IMR-90 (cell line): ENCODE measurements at regions not wholly inside any gene's neighbourhood (a gene's known extent, or its start where the extent isn't known, plus 50 kb on each side); places are given as distances from the start of the nearest gene placed in this dataset.

Source experiments
- ATAC-seq: fragments of 200-7000 bp; cut with Tn5 transposase; 2 replicates; pipeline ENCODE4 v1.9.1; 2020; ENCODE audit warnings: low read depth, mild to moderate bottlenecking, moderate library complexity
- BruUV-seq: library from RNA; stranded (reverse); fragments of 400-500 nt; replicated peaks from 2 replicates; lab custom pipeline; 2021; lab: Mats Ljungman, UMichigan
- CTCF ChIA-PET: fragments of 300-600 bp; formaldehyde crosslinking; extraction: SDS; loops from one replicate; lab custom pipeline; 2021; ENCODE audit warnings: antibody characterized with exemption; lab: Yijun Ruan, JAX
- POLR2A ChIA-PET: fragments of 300-600 bp; sonication (Branson Sonifier 250); formaldehyde crosslinking; loops from one replicate; lab custom pipeline; 2022; ENCODE audit warnings: antibody characterized with exemption; ENCODE audit not compliant: unreplicated experiment; lab: Charles Lee
- DNase-seq: peaks from one replicate; pipeline ENCODE4 v3.0.0; 2013
- H2AFZ ChIP-seq: replicated peaks from 2 replicates; pipeline ENCODE3; 2013; ENCODE audit warnings: low read length, mild to moderate bottlenecking; ENCODE audit not compliant: poor library complexity
- H2AK5ac ChIP-seq: 2 replicates; pipeline ENCODE4 v1.6.1; 2013; ENCODE audit warnings: low read depth, low read length, inconsistent platforms
- H2AK9ac ChIP-seq: replicated peaks from 2 replicates; pipeline ENCODE3; 2013; ENCODE audit warnings: mild to moderate bottlenecking, low read depth, low read length, moderate library complexity; ENCODE audit not compliant: poor library complexity
- H2BK120ac ChIP-seq: 2 replicates; pipeline ENCODE4 v1.6.1; 2013; ENCODE audit warnings: low read depth, low read length, inconsistent platforms
- H2BK15ac ChIP-seq: 3 replicates; pipeline ENCODE4 v1.6.1; 2013; ENCODE audit warnings: low read depth, low read length, inconsistent platforms
- H2BK20ac ChIP-seq: 2 replicates; pipeline ENCODE4 v1.6.1; 2013; ENCODE audit warnings: low read depth, mild to moderate bottlenecking, inconsistent platforms, low read length, moderate library complexity
- H2BK5ac ChIP-seq: 2 replicates; pipeline ENCODE4 v1.6.1; 2013; ENCODE audit warnings: mild to moderate bottlenecking, low read depth, low read length, inconsistent platforms; ENCODE audit not compliant: poor library complexity, severe bottlenecking
- H3K14ac ChIP-seq: replicated peaks from 2 replicates; pipeline ENCODE4 v1.6.1; 2013; ENCODE audit warnings: low read depth, low read length, inconsistent platforms
- H3K18ac ChIP-seq: 2 replicates; pipeline ENCODE4 v1.6.1; 2013; ENCODE audit warnings: low read depth, low read length, control low read depth
- H3K23ac ChIP-seq: 2 replicates; pipeline ENCODE4 v1.6.1; 2013; ENCODE audit warnings: low read depth, low read length, inconsistent platforms
- H3K27ac ChIP-seq: 2 replicates; pipeline ENCODE4 v1.5.1; 2013; ENCODE audit warnings: mild to moderate bottlenecking, control low read depth, low read length; ENCODE audit not compliant: insufficient read depth
- H3K27me3 ChIP-seq: 2 replicates; pipeline ENCODE4 v1.6.1; 2013; ENCODE audit warnings: low read length; ENCODE audit not compliant: control insufficient read depth, insufficient read depth
- H3K36me3 ChIP-seq: 2 replicates; pipeline ENCODE4 v1.6.1; 2013; ENCODE audit warnings: low read length, mixed read lengths; ENCODE audit not compliant: control insufficient read depth, insufficient read depth
- H3K4ac ChIP-seq: 2 replicates; pipeline ENCODE4 v1.6.1; 2013; ENCODE audit warnings: low read depth, low read length, inconsistent platforms
- H3K4me1 ChIP-seq: 2 replicates; pipeline ENCODE4 v1.6.1; 2013; ENCODE audit warnings: low read length, mixed read lengths; ENCODE audit not compliant: control insufficient read depth, insufficient read depth
- H3K4me2 ChIP-seq: 2 replicates; pipeline ENCODE4 v1.6.1; 2013; ENCODE audit warnings: low read depth, mild to moderate bottlenecking, control low read depth, low read length, moderate library complexity
- H3K4me3 ChIP-seq: 2 replicates; pipeline ENCODE4 v1.5.1; 2013; ENCODE audit warnings: low read depth, mild to moderate bottlenecking, control low read depth, low read length, moderate library complexity; ENCODE audit not compliant: insufficient read depth
- H3K56ac ChIP-seq: 2 replicates; pipeline ENCODE4 v1.6.1; 2013; ENCODE audit warnings: low read length, inconsistent platforms; ENCODE audit not compliant: insufficient read depth; ENCODE audit errors: extremely low read depth
- H3K79me1 ChIP-seq, 2 experiments: 2 replicates each; pipeline ENCODE4 v1.6.1; 2013; ENCODE audit warnings: low read length in 2 of 2, inconsistent platforms in 1 of 2, low read depth in 1 of 2
- H3K9ac ChIP-seq: 2 replicates; pipeline ENCODE4 v1.6.1; 2013; ENCODE audit warnings: low read depth, low read length, control low read depth
- H3K9me1 ChIP-seq: 2 replicates; pipeline ENCODE4 v1.6.1; 2013; ENCODE audit warnings: low read length, inconsistent platforms; ENCODE audit not compliant: insufficient read depth
- H3K9me3 ChIP-seq: 2 replicates; pipeline ENCODE4 v1.6.1; 2013; ENCODE audit warnings: low read length; ENCODE audit not compliant: control insufficient read depth, insufficient read depth
- H4K20me1 ChIP-seq: 2 replicates; pipeline ENCODE4 v1.6.1; 2013; ENCODE audit warnings: low read length, inconsistent platforms; ENCODE audit not compliant: insufficient read depth
- H4K5ac ChIP-seq: 2 replicates; pipeline ENCODE4 v1.6.1; 2013; ENCODE audit warnings: mild to moderate bottlenecking, low read depth, low read length, control low read depth
- H4K8ac ChIP-seq, 2 experiments: 2 replicates each; pipeline ENCODE4 v1.6.1; 2013; ENCODE audit warnings: low read depth in 2 of 2, low read length in 2 of 2, control low read depth in 1 of 2, inconsistent platforms in 1 of 2
- H4K91ac ChIP-seq: 2 replicates; pipeline ENCODE4 v1.6.1; 2013; ENCODE audit warnings: low read depth, low read length, inconsistent platforms; ENCODE audit not compliant: insufficient read depth
- CEBPB ChIP-seq: IDR thresholded peaks from 2 replicates; pipeline ENCODE4 v1.6.1; 2012; ENCODE audit warnings: low read depth, low read length, improper control_type of control experiment
- MAFK ChIP-seq: IDR thresholded peaks from 2 replicates; pipeline ENCODE4 v1.6.1; 2012; ENCODE audit warnings: low read depth, low read length, improper control_type of control experiment
- MAZ ChIP-seq: IDR thresholded peaks from 2 replicates; pipeline ENCODE4 v1.6.1; 2012; ENCODE audit warnings: low read depth, mild to moderate bottlenecking, low read length, improper control_type of control experiment, moderate library complexity, borderline replicate concordance
- NFE2L2 ChIP-seq: fragments of 150-350 bp; IDR thresholded peaks from 2 replicates; pipeline ENCODE4 v1.6.1; 2016; ENCODE audit warnings: low read depth, mild to moderate bottlenecking, low read length
- WGBS, 2 experiments: methylation state at CpG; one replicate each; pipeline versions ENCODE4 v1.1.5 to v1.1.7; 2013; ENCODE audit warnings: missing lambda C conversion rate in 2 of 2; ENCODE audit not compliant: insufficient read length in 1 of 2; ENCODE audit errors: extremely low coverage in 2 of 2; 5-methylcytosine and 5-hydroxymethylcytosine counted together
- dilution Hi-C: fragments of 300-500 bp; cut with HindIII; formaldehyde crosslinking; loops from one replicate; pipeline ENCODE4 v1.14.3; 2018; ENCODE audit warnings: low sequenced_read_pairs; ENCODE audit not compliant: unreplicated experiment
- in situ Hi-C: fragments of 300-500 bp; cut with MboI; formaldehyde crosslinking; loops from 3 replicates; pipeline ENCODE4 v1.14.3; 2019; ENCODE audit warnings: low sequenced_read_pairs, inconsistent platforms, mixed read lengths
- intact Hi-C: fragments of 100-400 bp; cut with micrococcal nuclease; formaldehyde crosslinking; loops from 2 replicates; pipeline ENCODE4 v1.10.0; 2022

- intact Hi-C loops (no loop called here), dilution Hi-C loops (no loop called here), in situ Hi-C loops (no loop called here)
- H3K27ac ChIP-seq: no peak overlapping the region
- H3K27me3 ChIP-seq: no peaks in the 10 kb centered on the region
- H3K4me3 ChIP-seq: no peak overlapping the region
- no peak overlapping the region for H3K56ac ChIP-seq
- H3K14ac ChIP-seq: no peak overlapping the region
- no peak overlapping the region for H2BK120ac ChIP-seq
- TF ChIP-seq MAZ: no peak
- no peak for TF ChIP-seq NFE2L2
- peak; percentile 41 for TF ChIP-seq CEBPB
- TF ChIP-seq MAFK: no peak
- no peak overlapping the region for H4K5ac ChIP-seq
- H2BK20ac ChIP-seq: no peak overlapping the region
- no peak overlapping the region for H3K23ac ChIP-seq
- no peak overlapping the region for H4K91ac ChIP-seq
- H2AK9ac ChIP-seq: no peak overlapping the region
- DNase-seq (no peak), ATAC-seq (no peak)
- H3K9me1 ChIP-seq: no peaks in the 10 kb centered on the region
- no peak overlapping the region for H4K8ac ChIP-seq
- POLR2A ChIA-PET: no interaction called here
- H3K4me1 ChIP-seq: no peaks in the 10 kb centered on the region
- no peaks in the 10 kb centered on the region for H3K79me1 ChIP-seq
- no peak overlapping the region for H3K9ac ChIP-seq
- no peak overlapping the region for H3K4ac ChIP-seq
- H2BK15ac ChIP-seq: no peak overlapping the region
- no CpG with 5 or more reads among the region's 5 CpGs for WGBS, 2 experiments
- H3K4me2 ChIP-seq: no peak overlapping the region
- CTCF ChIA-PET: no interaction called here
- H2BK5ac ChIP-seq: no peak overlapping the region
- peaks cover 27% of the 10 kb centered on the region for H3K9me3 ChIP-seq
- no peaks in the 10 kb centered on the region for H3K36me3 ChIP-seq
- no peak overlapping the region for H2AFZ ChIP-seq
- H3K18ac ChIP-seq: no peak overlapping the region
- no peak overlapping the region for H2AK5ac ChIP-seq
- no TSS peak for BruUV-seq
- no peaks in the 10 kb centered on the region for H4K20me1 ChIP-seq
These were observed 1092.3 kb downstream of the AACS start for GRCh38 chr12:126157575-126157966.
